DMS 273 treated with DMSO at 0.1 percent for 48 hours (cell line): ENCODE measurements at regions not wholly inside any gene's neighbourhood (a gene's known extent, or its start where the extent isn't known, plus 50 kb on each side); places are given as distances from the start of the nearest gene placed in this dataset.
A peak's percentile ranks its signal among the peaks of the same experiment; 100 is the strongest.

Experiments used
- DNase-seq: peaks from one replicate; lab custom pipeline; 2025; lab: John Stamatoyannopoulos, UW

GRCh38 chr9:109830545-109830944, 50.5 kb downstream of the PALM2AKAP2 start:
- DNase-seq = no peak

DNA sequence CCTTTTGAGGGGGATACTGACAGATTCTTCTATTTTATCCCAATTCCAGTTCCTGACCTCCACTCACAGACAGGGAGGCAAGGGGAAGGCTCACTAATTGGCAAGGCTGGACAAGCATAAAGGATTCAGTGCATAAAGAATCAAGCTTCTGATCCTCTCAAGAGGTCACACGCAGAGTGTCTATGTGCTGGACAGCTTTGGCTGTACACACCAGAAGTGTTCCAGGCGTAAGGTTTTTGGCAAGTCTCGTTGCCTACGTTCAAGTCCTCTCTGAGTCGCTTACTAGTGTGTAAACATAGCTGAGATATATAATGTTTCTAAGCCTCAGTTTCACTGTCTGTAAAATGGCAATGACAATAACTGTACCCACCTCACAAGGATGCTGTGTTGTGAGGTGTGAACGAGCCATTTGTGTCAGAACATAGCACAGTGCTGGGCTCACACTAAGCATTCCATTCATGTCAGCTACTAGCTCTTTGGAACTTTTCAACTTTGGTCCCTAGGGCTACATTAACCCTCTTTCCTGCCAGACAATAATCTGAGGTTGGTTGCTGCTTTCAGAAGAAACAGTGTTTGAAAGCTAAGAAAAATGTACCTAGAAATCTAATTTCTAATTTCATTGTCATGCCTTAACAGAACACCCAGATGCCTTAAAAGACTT, 52.1 kb downstream of the PALM2AKAP2 start:
- no peak for DNase-seq

GRCh38 chr9:109834855-109835254, 54.9 kb downstream of the PALM2AKAP2 start:
- DNase-seq = no peak

DNA sequence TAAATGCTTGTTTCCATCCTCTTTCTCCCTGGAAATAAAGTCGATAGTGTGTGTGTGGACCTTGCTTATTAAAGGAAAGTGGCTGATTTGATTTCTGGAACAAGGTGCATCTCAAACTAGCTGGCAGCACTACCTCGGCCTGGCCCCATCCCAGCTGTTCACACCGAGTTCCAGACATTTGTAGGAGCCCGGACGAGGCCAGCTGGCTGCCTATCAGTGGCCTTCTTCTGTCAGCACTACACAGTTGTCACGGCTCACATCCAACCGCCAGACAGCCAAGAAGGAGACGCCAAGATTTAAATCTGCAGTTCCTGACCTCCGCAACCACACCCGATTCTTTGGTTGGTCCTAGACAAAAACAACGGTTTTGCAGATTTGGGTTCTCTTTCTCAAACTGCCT, 63.6 kb downstream of the PALM2AKAP2 start:
- DNase-seq = peak; percentile 39

- no peak for DNase-seq
Measured at GRCh38 chr9:109845226-109845625, 65.2 kb downstream of the PALM2AKAP2 start.

- no peak for DNase-seq
Measured at GRCh38 chr9:109846776-109847175, 66.8 kb downstream of the PALM2AKAP2 start.

GRCh38 chr9:109852556-109852955, 72.6 kb downstream of the PALM2AKAP2 start:
- DNase-seq = no peak

- DNase-seq = no peak
Measured at GRCh38 chr9:109855540-109855939, 75.5 kb downstream of the PALM2AKAP2 start.

DNA sequence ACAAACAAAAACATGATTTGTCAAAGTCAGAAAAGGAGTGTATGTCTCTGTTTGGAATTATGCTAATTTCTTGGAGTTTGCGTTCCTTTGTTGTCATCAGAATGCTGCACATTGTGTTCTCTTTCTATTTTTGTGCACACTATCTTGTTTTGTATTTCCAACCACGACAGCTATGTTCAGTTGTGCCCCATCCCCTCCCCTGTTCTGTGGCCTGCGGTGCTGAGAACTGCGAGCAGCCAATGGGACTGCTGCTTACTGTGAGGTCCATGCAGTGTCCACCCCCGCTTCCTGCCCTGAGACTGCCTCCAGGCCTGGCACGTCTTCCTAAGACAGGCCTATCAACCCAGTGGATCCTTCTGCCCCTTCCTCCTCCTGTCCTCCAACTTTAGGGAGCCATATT, 76.8 kb downstream of the PALM2AKAP2 start:
- DNase-seq = no peak

- DNase-seq = no peak
Measured at GRCh38 chr9:109857336-109857735, 77.3 kb downstream of the PALM2AKAP2 start.

GRCh38 chr9:109859447-109859846, 79.4 kb downstream of the PALM2AKAP2 start:
- DNase-seq = no peak

GRCh38 chr9:109860521-109860920, 80.5 kb downstream of the PALM2AKAP2 start:
- DNase-seq = no peak

GRCh38 chr9:109861499-109861898, 81.5 kb downstream of the PALM2AKAP2 start:
- DNase-seq = no peak

DNA sequence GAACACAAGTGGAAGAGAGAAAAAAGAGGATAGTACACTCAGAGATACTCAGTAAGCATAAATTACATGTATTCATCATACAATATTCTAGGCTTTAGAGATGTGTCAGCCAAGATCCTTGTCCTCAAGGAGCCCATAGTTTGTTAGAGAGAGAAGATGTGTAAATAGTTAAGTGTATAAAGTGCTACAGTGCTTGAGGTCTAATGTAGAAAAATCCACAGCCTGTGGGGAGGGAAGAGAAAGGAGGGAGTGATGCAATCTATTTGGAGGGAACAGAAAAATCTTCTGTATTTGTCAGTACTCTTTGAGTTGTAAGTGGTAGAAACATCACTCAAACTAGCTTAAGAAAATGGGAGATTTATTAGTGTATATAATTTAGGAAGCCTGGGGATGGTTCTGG, 81.9 kb downstream of the PALM2AKAP2 start:
- no peak for DNase-seq

DNA sequence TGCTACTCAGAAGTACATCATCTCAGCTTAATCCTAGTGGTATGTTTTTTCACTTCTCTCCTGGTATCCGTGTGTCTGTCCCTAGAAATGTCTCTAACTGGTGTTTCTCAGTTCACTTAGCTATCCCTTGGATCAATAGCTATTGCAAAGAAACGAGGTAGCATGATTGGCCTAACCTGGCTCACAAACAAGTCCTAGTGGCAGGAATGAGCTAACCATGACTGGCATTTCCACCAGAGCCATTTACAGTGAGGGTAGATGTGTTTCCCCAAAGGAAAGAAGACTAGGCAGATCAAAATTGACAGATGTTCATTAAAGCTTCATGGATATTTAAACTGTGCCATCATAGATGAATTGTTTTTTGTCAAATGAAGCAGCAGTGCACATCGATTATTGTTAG, 82.5 kb downstream of the PALM2AKAP2 start:
- no peak for DNase-seq

- DNase-seq = no peak
Measured at GRCh38 chr9:109863961-109864360, 84.0 kb downstream of the PALM2AKAP2 start.

DNA sequence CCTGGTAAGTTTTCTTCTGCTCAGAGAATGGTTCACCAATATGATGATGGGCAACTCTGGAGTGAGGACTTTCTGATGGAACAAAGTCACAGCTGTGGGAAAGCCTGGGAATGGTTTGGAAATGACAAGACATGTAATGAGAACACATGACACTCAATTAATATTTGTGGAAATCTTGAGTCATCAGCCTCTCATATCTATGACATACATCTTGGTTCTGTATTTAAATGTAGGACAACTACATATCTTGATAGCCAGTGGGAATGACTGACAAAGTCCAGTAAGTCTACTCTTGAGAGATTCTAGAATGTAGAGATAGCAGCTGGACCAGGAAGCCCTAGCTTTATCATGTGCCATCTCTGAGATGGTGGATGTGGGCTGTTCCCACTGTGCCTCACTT, 85.5 kb downstream of the PALM2AKAP2 start:
- no peak for DNase-seq

DNA sequence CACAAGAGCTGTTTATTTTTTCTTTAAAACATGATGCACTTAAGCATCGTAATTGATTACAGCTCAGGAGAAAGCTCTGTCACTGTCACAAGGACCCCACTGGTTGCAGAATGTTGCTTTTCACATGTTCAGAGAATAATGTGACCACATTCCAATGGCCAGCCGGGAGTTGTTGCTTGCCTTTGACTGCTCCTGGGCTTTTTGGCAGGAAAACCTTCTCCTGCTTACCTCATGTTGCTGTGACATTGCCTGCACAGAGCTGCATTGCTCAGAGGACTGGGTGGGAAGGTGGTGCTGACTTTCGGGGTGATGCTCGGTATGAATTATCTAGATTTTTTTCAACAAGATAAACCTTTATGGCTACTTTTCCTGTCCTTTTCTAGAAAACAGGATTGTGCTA, 88.2 kb downstream of the PALM2AKAP2 start:
- DNase-seq = no peak

DNA sequence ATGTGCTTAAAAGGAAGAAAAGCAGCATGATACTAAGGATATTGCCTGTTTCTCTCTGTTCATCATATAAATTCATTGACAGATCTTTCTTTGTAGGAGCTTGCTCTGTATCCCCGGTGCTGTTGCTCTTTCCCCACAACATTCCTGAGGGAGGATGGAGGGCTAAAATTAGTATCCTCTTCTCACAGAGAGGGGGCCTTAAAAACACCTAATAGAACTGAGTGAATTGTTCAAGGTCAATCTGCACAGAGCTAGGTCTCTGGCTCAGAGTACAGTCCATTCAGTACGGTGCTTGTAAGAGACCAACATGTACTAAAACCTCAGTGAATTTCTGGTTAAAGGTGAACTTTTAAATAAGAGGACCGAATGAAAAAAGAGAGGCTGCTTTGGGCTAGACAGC, 88.7 kb downstream of the PALM2AKAP2 start:
- DNase-seq = no peak

DNA sequence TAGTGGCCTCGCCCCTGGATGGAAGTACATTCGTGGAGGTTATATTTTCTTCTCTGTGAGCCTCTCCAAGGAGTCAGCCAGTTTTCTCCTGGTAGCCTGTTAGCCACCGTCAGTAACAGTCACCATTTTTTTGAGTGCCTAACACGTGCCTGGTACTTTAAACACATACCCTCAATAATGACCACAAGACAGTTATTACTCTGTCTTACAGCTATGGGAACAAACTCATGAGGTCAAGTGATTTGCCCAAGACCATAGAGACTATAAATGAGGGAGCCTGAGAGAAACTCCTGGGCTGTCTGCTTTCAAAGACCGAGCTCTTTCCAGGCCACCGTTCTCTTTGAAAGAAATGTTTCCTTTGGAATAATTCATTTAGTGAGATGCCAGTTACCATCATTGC, 90.4 kb downstream of the PALM2AKAP2 start:
- DNase-seq = no peak

GRCh38 chr9:109872901-109873300, 92.9 kb downstream of the PALM2AKAP2 start:
- no peak for DNase-seq

GRCh38 chr9:109875495-109876129, 95.6 kb downstream of the PALM2AKAP2 start:
- DNase-seq = no peak

DNA sequence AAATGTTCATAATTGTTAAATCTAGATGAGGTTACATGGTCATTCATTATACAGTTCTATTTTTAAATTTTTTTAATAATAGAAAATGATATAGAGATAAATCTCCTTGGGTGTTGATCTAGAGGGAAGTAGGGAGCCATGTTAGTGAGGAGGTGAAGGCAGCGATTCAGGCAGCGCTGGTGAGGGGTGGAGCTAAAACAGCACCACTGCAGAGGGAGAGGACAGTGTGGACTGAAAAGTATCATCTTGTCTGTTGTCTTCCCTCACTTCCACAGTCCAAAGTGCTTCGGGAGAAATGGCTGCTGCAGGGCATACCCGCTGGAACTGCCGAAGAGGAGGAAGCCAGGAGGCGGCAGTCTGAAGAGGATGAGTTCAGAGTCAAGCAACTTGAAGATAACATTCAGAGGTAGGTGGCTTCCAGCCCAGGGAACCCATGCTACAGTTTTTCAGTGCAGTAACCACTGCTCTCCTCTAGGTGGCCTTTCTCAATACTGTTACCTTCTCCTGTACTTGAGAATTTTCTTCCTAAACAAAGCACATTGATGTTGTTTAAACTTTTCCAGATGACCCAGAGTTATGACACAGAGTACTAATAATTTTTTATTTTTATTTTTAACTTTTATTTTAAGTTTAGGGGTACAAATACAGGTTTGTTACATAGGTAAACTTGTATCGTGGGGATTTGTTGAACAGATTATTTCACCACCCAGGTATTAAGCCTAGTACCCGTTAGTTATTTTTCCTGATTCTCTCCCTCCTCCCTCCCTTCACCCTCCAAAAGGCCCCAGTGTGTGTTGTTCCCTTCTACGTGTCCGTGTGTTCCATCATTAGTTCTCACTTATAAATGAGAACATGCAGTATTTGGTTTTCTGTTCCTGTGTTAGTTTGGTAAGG, 100.5 kb downstream of the PALM2AKAP2 start:
- no peak for DNase-seq
